Tibial artery (tissue), 4 donors: ENCODE measurements at regions not wholly inside any gene's neighbourhood (a gene's known extent, or its start where the extent isn't known, plus 50 kb on each side); places are given as distances from the start of the nearest gene placed in this dataset.

Source experiments
- DNase-seq, 2 donors: peaks; one replicate each; pipeline ENCODE4 v3.0.0-alpha.2; 2019
- H3K27ac ChIP-seq, 2 donors: fragments of 200-600 bp; sonication (generic) in 1 of 2; 1 replicate in 1 of 2; 2 replicates in 1 of 2; pipeline ENCODE4 v1.5.1; 2018 to 2019; ENCODE audit warnings: mild to moderate bottlenecking in 1 of 2
- H3K27me3 ChIP-seq, 2 donors: fragments of 200-600 bp; sonication (generic) in 1 of 2; one replicate each; pipeline versions ENCODE4 v1.5.1 to v1.6.0; 2016 to 2019
- H3K36me3 ChIP-seq, 3 donors: fragments of 200-600 bp; sonication (generic) in 2 of 3; one replicate each; pipeline ENCODE4 v1.5.1; 2016 to 2019; ENCODE audit warnings: mild to moderate bottlenecking in 2 of 3
- H3K4me1 ChIP-seq, 4 donors: fragments of 200-600 bp; sonication (generic) in 2 of 4; 1 replicate in 3 of 4; 2 replicates in 1 of 4; pipeline ENCODE4 v1.5.1; 2016 to 2019
- H3K4me3 ChIP-seq, 2 donors: fragments of 200-600 bp; sonication (generic) in 1 of 2; 1 replicate in 1 of 2; 2 replicates in 1 of 2; pipeline ENCODE4 v1.5.1; 2018 to 2019; ENCODE audit warnings: mild to moderate bottlenecking in 2 of 2
- H3K9me3 ChIP-seq, 3 donors: fragments of 200-600 bp; sonication (generic) in 1 of 3; one replicate each; pipeline ENCODE4 v1.5.1; 2016 to 2019
- CTCF ChIP-seq, 2 experiments: fragments of 200-600 bp in 1 of 2; fragments of 450-650 bp in 1 of 2; IDR thresholded peaks; one replicate each; pipeline ENCODE4 v1.5.1; 2017 to 2019; ENCODE audit warnings: antibody characterized with exemption in 2 of 2, mild to moderate bottlenecking in 1 of 2, moderate library complexity in 1 of 2
- intact Hi-C: fragments of 100-400 bp; cut with DNase I; formaldehyde crosslinking; loops from one replicate; pipeline ENCODE4 v1.15.0; 2023; ENCODE audit warnings: low total_unique reads

GRCh38 chr2:19474128-19474527, 115.7 kb upstream of the OSR1 start:
- intact Hi-C loops: no loop called here
- no peaks in the 10 kb centered on the region for H3K4me1 ChIP-seq
- no peak for TF ChIP-seq CTCF (IDR thresholded peaks at IDR 0.05)
- no peak overlapping the region for H3K4me3 ChIP-seq
- DNase-seq: peak in 1 of 2 donors; percentile 41
- H3K27me3 ChIP-seq: no peaks in the 10 kb centered on the region
- H3K27ac ChIP-seq: no peak overlapping the region
- no peaks in the 10 kb centered on the region for H3K9me3 ChIP-seq
- no peaks in the 10 kb centered on the region for H3K36me3 ChIP-seq

- H3K27me3 ChIP-seq: no peaks in the 10 kb centered on the region
- H3K36me3 ChIP-seq: no peaks in the 10 kb centered on the region
- TF ChIP-seq CTCF (IDR thresholded peaks at IDR 0.05): no peak
- no peak overlapping the region for H3K27ac ChIP-seq
- no peak overlapping the region for H3K4me3 ChIP-seq
- no peaks in the 10 kb centered on the region for H3K4me1 ChIP-seq
- intact Hi-C loops: no loop called here
- no peaks in the 10 kb centered on the region for H3K9me3 ChIP-seq
- DNase-seq: no peak
These were observed 114.9 kb upstream of the OSR1 start for GRCh38 chr2:19473350-19473749.

GRCh38 chr2:19472391-19472978, 114.1 kb upstream of the OSR1 start:
- no peak for DNase-seq
- H3K36me3 ChIP-seq: no peaks in the 10 kb centered on the region
- H3K27me3 ChIP-seq: no peaks in the 10 kb centered on the region
- H3K9me3 ChIP-seq: no peaks in the 10 kb centered on the region
- H3K4me3 ChIP-seq: no peak overlapping the region
- TF ChIP-seq CTCF (IDR thresholded peaks at IDR 0.05): no peak
- intact Hi-C loops: no loop called here
- no peaks in the 10 kb centered on the region for H3K4me1 ChIP-seq
- no peak overlapping the region for H3K27ac ChIP-seq

- no peak for TF ChIP-seq CTCF (IDR thresholded peaks at IDR 0.05)
- H3K4me3 ChIP-seq: no peak overlapping the region
- no peaks in the 10 kb centered on the region for H3K27me3 ChIP-seq
- DNase-seq: no peak
- H3K9me3 ChIP-seq: no peaks in the 10 kb centered on the region
- no peaks in the 10 kb centered on the region for H3K36me3 ChIP-seq
- H3K4me1 ChIP-seq: no peaks in the 10 kb centered on the region
- intact Hi-C loops: no loop called here
- no peak overlapping the region for H3K27ac ChIP-seq
These were observed 113.1 kb upstream of the OSR1 start for GRCh38 chr2:19471491-19471890.

- TF ChIP-seq CTCF (IDR thresholded peaks at IDR 0.05): no peak
- Histone ChIP-seq H3K4me3 (no peak overlapping the region), H3K27me3 (no peaks in the 10 kb centered on the region), H3K36me3 (no peaks in the 10 kb centered on the region), H3K9me3 (no peaks in the 10 kb centered on the region), H3K27ac (no peak overlapping the region), H3K4me1 (no peaks in the 10 kb centered on the region)
- DNase-seq: no peak
- intact Hi-C loops: no loop called here
These were observed 107.6 kb upstream of the OSR1 start for GRCh38 chr2:19465978-19466377.

- no peak overlapping the region for H3K27ac ChIP-seq
- H3K27me3 ChIP-seq: no peaks in the 10 kb centered on the region
- intact Hi-C loops: no loop called here
- no peaks in the 10 kb centered on the region for H3K9me3 ChIP-seq
- peaks cover 0 to 9% (median 0%) of the 10 kb centered on the region in 4 donors for H3K4me1 ChIP-seq
- DNase-seq: no peak
- no peaks in the 10 kb centered on the region for H3K36me3 ChIP-seq
- TF ChIP-seq CTCF (IDR thresholded peaks at IDR 0.05): no peak
- no peak overlapping the region for H3K4me3 ChIP-seq
These were observed 103.8 kb upstream of the OSR1 start for GRCh38 chr2:19462256-19462645.
